ENCODE measurements at regions not wholly inside any gene's neighbourhood (a gene's known extent, or its start where the extent isn't known, plus 50 kb on each side); places are given as distances from the start of the nearest gene placed in this dataset.

DNA sequence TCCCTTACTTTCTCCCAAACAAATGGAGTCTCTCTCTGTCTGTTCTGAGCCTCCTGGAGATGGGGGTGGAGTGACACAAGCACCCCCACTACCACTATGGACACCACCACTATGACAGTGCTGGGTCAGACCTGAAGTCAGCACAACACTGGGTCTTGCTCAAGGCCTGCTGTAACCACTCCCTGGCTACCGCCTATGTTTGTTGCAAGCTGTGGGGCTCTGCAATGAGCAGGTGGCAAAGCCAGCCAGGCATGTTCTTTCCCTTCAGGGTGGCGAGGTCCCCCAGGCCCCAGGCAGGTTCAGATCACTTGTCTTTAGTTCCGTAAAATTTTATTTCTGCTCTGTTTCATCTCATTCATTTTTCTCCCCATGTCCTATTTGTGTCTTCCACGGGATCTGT lies 349.8 kb downstream of the TMEM121 start:
- TF ChIP-seq YY1 (IDR thresholded peaks at IDR 0.05; ENCODE audit: insufficient read depth, insufficient read length), result no peak
- no peak for TF ChIP-seq ZNF274 (IDR thresholded peaks at IDR 0.05; ENCODE audit: low read depth, low read length)

All from NT2/D1 (cell line).